CD8-positive, alpha-beta memory T cell (primary cell): ENCODE measurements at regions not wholly inside any gene's neighbourhood (a gene's known extent, or its start where the extent isn't known, plus 50 kb on each side); places are given as distances from the start of the nearest gene placed in this dataset.
A peak's percentile ranks its signal among the peaks of the same experiment; 100 is the strongest.
"Not testable (repeated sequence)": the region's sequence is repeated elsewhere in the genome, so short reads cannot be mapped to it uniquely, and the experiment has no call there.

Experiments
- CTCF ChIA-PET: fragments of 350-600 bp; sonication (Branson Sonifier 250); formaldehyde crosslinking; loops from one replicate; lab custom pipeline; 2021; ENCODE audit warnings: antibody characterized with exemption; lab: Charles Lee
- POLR2A ChIA-PET: fragments of 350-600 bp; sonication (Branson Sonifier 250); formaldehyde crosslinking; loops from one replicate; lab custom pipeline; 2021; ENCODE audit warnings: antibody characterized with exemption; lab: Charles Lee
- DNase-seq, 5 donors: peaks; one replicate each; pipeline versions ENCODE4 v3.0.0 to v3.0.0-alpha.2; 2020 to 2022; ENCODE audit warnings: mixed read lengths in 1 of 5
- H3K27ac ChIP-seq: one replicate; pipeline ENCODE4 v1.7.0; 2013; ENCODE audit warnings: low read depth, mild to moderate bottlenecking, low read length, moderate library complexity
- H3K27me3 ChIP-seq: 2 replicates; pipeline ENCODE4 v1.7.0; 2013; ENCODE audit warnings: low read length, mild to moderate bottlenecking; ENCODE audit not compliant: insufficient read depth, poor library complexity, severe bottlenecking
- H3K36me3 ChIP-seq: 2 replicates; pipeline ENCODE4 v1.7.0; 2013; ENCODE audit warnings: mild to moderate bottlenecking, low read length, moderate library complexity; ENCODE audit not compliant: insufficient read depth
- H3K4me1 ChIP-seq: 2 replicates; pipeline ENCODE4 v1.7.0; 2013; ENCODE audit warnings: mild to moderate bottlenecking, low read length, moderate library complexity; ENCODE audit not compliant: insufficient read depth
- H3K4me3 ChIP-seq: 2 replicates; pipeline ENCODE4 v1.7.0; 2013; ENCODE audit warnings: mild to moderate bottlenecking, low read length
- H3K9me3 ChIP-seq: 2 replicates; pipeline ENCODE4 v1.7.0; 2013; ENCODE audit warnings: mild to moderate bottlenecking, low read length
- H3K27ac Mint-ChIP-seq, 8 donors: one replicate each; pipeline ENCODE4 v1.8.0; 2020 to 2021; ENCODE audit warnings: mixed read lengths in 8 of 8, mild to moderate bottlenecking in 6 of 8, inconsistent platforms in 3 of 8, moderate library complexity in 3 of 8
- H3K27me3 Mint-ChIP-seq, 2 donors: one replicate each; pipeline ENCODE4 v1.8.0; 2020 to 2021; ENCODE audit warnings: mixed read lengths in 2 of 2, mild to moderate bottlenecking in 1 of 2, moderate library complexity in 1 of 2
- H3K36me3 Mint-ChIP-seq, 3 donors: one replicate each; pipeline ENCODE4 v1.8.0; 2020 to 2021; ENCODE audit warnings: mixed read lengths in 3 of 3, inconsistent platforms in 1 of 3, mild to moderate bottlenecking in 1 of 3
- H3K4me1 Mint-ChIP-seq, 3 donors: one replicate each; pipeline ENCODE4 v1.8.0; 2020 to 2021; ENCODE audit warnings: mixed read lengths in 3 of 3, inconsistent platforms in 1 of 3, mild to moderate bottlenecking in 1 of 3
- H3K4me3 Mint-ChIP-seq, 7 donors: one replicate each; pipeline ENCODE4 v1.8.0; 2020 to 2021; ENCODE audit warnings: mixed read lengths in 7 of 7, mild to moderate bottlenecking in 6 of 7, moderate library complexity in 4 of 7, inconsistent platforms in 2 of 7
- H3K9me3 Mint-ChIP-seq, 5 donors: one replicate each; pipeline ENCODE4 v1.8.0; 2020 to 2022; ENCODE audit warnings: mixed read lengths in 5 of 5, mild to moderate bottlenecking in 3 of 5, moderate library complexity in 2 of 5, inconsistent platforms in 1 of 5

- CTCF ChIA-PET = not testable (repeated sequence)
Measured at GRCh38 chr16:72627182-72627896, 420.6 kb downstream of the ZFHX3 start.

GRCh38 chr16:72626623-72627022 lies 421.3 kb downstream of the ZFHX3 start:
- H3K36me3 Mint-ChIP-seq = peaks cover 0 to 11% (median 0%) of the 10 kb centered on the region in 3 donors
- peaks cover 8 to 16% (median 11%) of the 10 kb centered on the region in 5 donors for H3K9me3 Mint-ChIP-seq
- H3K27ac ChIP-seq = no peak overlapping the region
- no peaks in the 10 kb centered on the region for H3K27me3 ChIP-seq
- peaks cover 4% of the 10 kb centered on the region for H3K9me3 ChIP-seq
- no peak for DNase-seq
- no peak overlapping the region for H3K4me3 ChIP-seq
- ChIA-PET CTCF (no interaction called here), POLR2A (no interaction called here)
- no peak overlapping the region for H3K27ac Mint-ChIP-seq
- H3K4me1 Mint-ChIP-seq = peaks cover 0 to 4% (median 0%) of the 10 kb centered on the region in 3 donors
- peak overlapping the region in 2 of 7 donors; percentile 56 to 57 for H3K4me3 Mint-ChIP-seq
- H3K27me3 Mint-ChIP-seq = peaks cover 0 to 4% of the 10 kb centered on the region in 2 donors
- no peaks in the 10 kb centered on the region for H3K4me1 ChIP-seq
- H3K36me3 ChIP-seq = no peaks in the 10 kb centered on the region

More at GRCh38 chr16:72627182-72627896, 420.6 kb downstream of the ZFHX3 start:
- peak overlapping the region in 5 of 7 donors; percentile 38 to 77 (median 57) for H3K4me3 Mint-ChIP-seq
- POLR2A ChIA-PET, H3K4me1 Mint-ChIP-seq, H3K27ac Mint-ChIP-seq, H3K27me3 Mint-ChIP-seq, H3K4me1 ChIP-seq, H3K36me3 ChIP-seq, DNase-seq, H3K9me3 ChIP-seq, H3K27me3 ChIP-seq, H3K4me3 ChIP-seq, H3K27ac ChIP-seq: not testable (repeated sequence)
- peaks cover 0 to 11% (median 0%) of the 10 kb centered on the region in 3 donors for H3K36me3 Mint-ChIP-seq
- peaks cover 8 to 16% (median 11%) of the 10 kb centered on the region in 5 donors for H3K9me3 Mint-ChIP-seq

GRCh38 chr16:72621651-72622050 lies 426.3 kb downstream of the ZFHX3 start:
- no peak overlapping the region for H3K27ac Mint-ChIP-seq
- no peaks in the 10 kb centered on the region for H3K4me1 ChIP-seq
- no peak for DNase-seq
- ChIA-PET CTCF (no interaction called here), POLR2A (no interaction called here)
- no peaks in the 10 kb centered on the region for H3K36me3 ChIP-seq
- H3K36me3 Mint-ChIP-seq = peaks cover 0 to 10% (median 0%) of the 10 kb centered on the region in 3 donors
- no peak overlapping the region for H3K4me3 Mint-ChIP-seq
- peaks cover 0 to under 1% (median 0%) of the 10 kb centered on the region in 3 donors for H3K4me1 Mint-ChIP-seq
- H3K27me3 Mint-ChIP-seq = peaks cover 0 to 3% of the 10 kb centered on the region in 2 donors
- no peak overlapping the region for H3K27ac ChIP-seq
- H3K9me3 ChIP-seq = peaks cover 4% of the 10 kb centered on the region
- no peak overlapping the region for H3K4me3 ChIP-seq
- peaks cover 4 to 11% (median 8%) of the 10 kb centered on the region in 5 donors for H3K9me3 Mint-ChIP-seq
- H3K27me3 ChIP-seq = no peaks in the 10 kb centered on the region

- no peak overlapping the region for H3K27ac ChIP-seq
- DNase-seq = no peak
- Mint-ChIP-seq H3K27me3 (peaks cover 0 to 3% of the 10 kb centered on the region in 2 donors), H3K9me3 (peaks cover 2 to 5% (median 2%) of the 10 kb centered on the region in 5 donors), H3K4me1 (no peaks in the 10 kb centered on the region), H3K36me3 (peaks cover 0 to 8% (median 0%) of the 10 kb centered on the region in 3 donors), H3K4me3 (no peak overlapping the region), H3K27ac (no peak overlapping the region)
- H3K27me3 ChIP-seq = no peaks in the 10 kb centered on the region
- no peak overlapping the region for H3K4me3 ChIP-seq
- H3K4me1 ChIP-seq = no peaks in the 10 kb centered on the region
- CTCF ChIA-PET = no interaction called here
- H3K9me3 ChIP-seq = no peaks in the 10 kb centered on the region
- POLR2A ChIA-PET = no interaction called here
- H3K36me3 ChIP-seq = no peaks in the 10 kb centered on the region
Measured at GRCh38 chr16:72620853-72621252, 427.1 kb downstream of the ZFHX3 start.

- Histone ChIP-seq H3K9me3 (no peaks in the 10 kb centered on the region), H3K27me3 (no peaks in the 10 kb centered on the region), H3K27ac (no peak overlapping the region), H3K36me3 (no peaks in the 10 kb centered on the region), H3K4me3 (no peak overlapping the region), H3K4me1 (no peaks in the 10 kb centered on the region)
- peaks cover 0 to 13% (median 0%) of the 10 kb centered on the region in 3 donors for H3K36me3 Mint-ChIP-seq
- no peak overlapping the region for H3K4me3 Mint-ChIP-seq
- POLR2A ChIA-PET = no interaction called here
- H3K27ac Mint-ChIP-seq = no peak overlapping the region
- DNase-seq = no peak
- peaks cover 0 to 3% of the 10 kb centered on the region in 2 donors for H3K27me3 Mint-ChIP-seq
- CTCF ChIA-PET = no interaction called here
- H3K4me1 Mint-ChIP-seq = no peaks in the 10 kb centered on the region
- peaks cover 0 to under 1% (median 0%) of the 10 kb centered on the region in 5 donors for H3K9me3 Mint-ChIP-seq
Measured at GRCh38 chr16:72620348-72620747, 427.6 kb downstream of the ZFHX3 start.

- DNase-seq = no peak
- Mint-ChIP-seq H3K27ac (no peak overlapping the region), H3K36me3 (peaks cover 0 to 13% (median 0%) of the 10 kb centered on the region in 3 donors), H3K4me3 (no peak overlapping the region), H3K27me3 (no peaks in the 10 kb centered on the region), H3K4me1 (no peaks in the 10 kb centered on the region), H3K9me3 (no peaks in the 10 kb centered on the region)
- H3K27me3 ChIP-seq = no peaks in the 10 kb centered on the region
- H3K36me3 ChIP-seq = no peaks in the 10 kb centered on the region
- POLR2A ChIA-PET = no interaction called here
- H3K27ac ChIP-seq = no peak overlapping the region
- CTCF ChIA-PET = no interaction called here
- no peak overlapping the region for H3K4me3 ChIP-seq
- H3K4me1 ChIP-seq = no peaks in the 10 kb centered on the region
- H3K9me3 ChIP-seq = no peaks in the 10 kb centered on the region
Measured at GRCh38 chr16:72615856-72616255, 432.1 kb downstream of the ZFHX3 start.

GRCh38 chr16:72612718-72613117 lies 435.2 kb downstream of the ZFHX3 start:
- CTCF ChIA-PET = interaction anchor here (0.6 kb wide), 1 partner anchor 12 kb away, joined by 3 read pairs; no protein-coding TSS in a partner anchor

GRCh38 chr16:72612256-72612655 lies 435.7 kb downstream of the ZFHX3 start:
- Histone ChIP-seq H3K9me3 (no peaks in the 10 kb centered on the region), H3K4me3 (no peak overlapping the region), H3K27me3 (no peaks in the 10 kb centered on the region), H3K36me3 (no peaks in the 10 kb centered on the region), H3K27ac (no peak overlapping the region), H3K4me1 (no peaks in the 10 kb centered on the region)
- no peak for DNase-seq
- H3K36me3 Mint-ChIP-seq = peaks cover 0 to 12% (median 0%) of the 10 kb centered on the region in 3 donors
- CTCF ChIA-PET = interaction anchor here (0.6 kb wide), 1 partner anchor 12 kb away, joined by 3 read pairs; no protein-coding TSS in a partner anchor
- H3K9me3 Mint-ChIP-seq = no peaks in the 10 kb centered on the region
- H3K27me3 Mint-ChIP-seq = no peaks in the 10 kb centered on the region
- POLR2A ChIA-PET = no interaction called here
- no peak overlapping the region for H3K27ac Mint-ChIP-seq
- H3K4me3 Mint-ChIP-seq = no peak overlapping the region
- no peaks in the 10 kb centered on the region for H3K4me1 Mint-ChIP-seq

More at GRCh38 chr16:72612718-72613117, 435.2 kb downstream of the ZFHX3 start:
- H3K27ac ChIP-seq = no peak overlapping the region
- H3K4me3 ChIP-seq = no peak overlapping the region
- no peaks in the 10 kb centered on the region for H3K27me3 Mint-ChIP-seq
- POLR2A ChIA-PET = no interaction called here
- no peaks in the 10 kb centered on the region for H3K9me3 Mint-ChIP-seq
- peaks cover 0 to 17% (median 0%) of the 10 kb centered on the region in 3 donors for H3K36me3 Mint-ChIP-seq
- H3K9me3 ChIP-seq = no peaks in the 10 kb centered on the region
- no peaks in the 10 kb centered on the region for H3K4me1 ChIP-seq
- no peaks in the 10 kb centered on the region for H3K4me1 Mint-ChIP-seq
- no peaks in the 10 kb centered on the region for H3K36me3 ChIP-seq
- no peak overlapping the region for H3K4me3 Mint-ChIP-seq
- H3K27me3 ChIP-seq = no peaks in the 10 kb centered on the region
- no peak overlapping the region for H3K27ac Mint-ChIP-seq
- no peak for DNase-seq
